ENCODE measurements at regions not wholly inside any gene's neighbourhood (a gene's known extent, or its start where the extent isn't known, plus 50 kb on each side); places are given as distances from the start of the nearest gene placed in this dataset.

GRCh38 chr12:77736219-77736965 is 94.3 kb upstream of the NAV3 start:
- TF ChIP-seq CTCF (IDR thresholded peaks at IDR 0.05; ENCODE audit: low read depth, low read length) (peak; percentile 20), EZH2phosphoT487 (IDR thresholded peaks at IDR 0.05; ENCODE audit: low read depth) (no peak)
